NCI-H2196 treated with DMSO at 0.1 percent for 48 hours (cell line): ENCODE measurements at regions not wholly inside any gene's neighbourhood (a gene's known extent, or its start where the extent isn't known, plus 50 kb on each side); places are given as distances from the start of the nearest gene placed in this dataset.

Experiments
- DNase-seq: peaks from one replicate; lab custom pipeline; 2025; ENCODE audit not compliant: unreplicated experiment; lab: John Stamatoyannopoulos, UW

DNA sequence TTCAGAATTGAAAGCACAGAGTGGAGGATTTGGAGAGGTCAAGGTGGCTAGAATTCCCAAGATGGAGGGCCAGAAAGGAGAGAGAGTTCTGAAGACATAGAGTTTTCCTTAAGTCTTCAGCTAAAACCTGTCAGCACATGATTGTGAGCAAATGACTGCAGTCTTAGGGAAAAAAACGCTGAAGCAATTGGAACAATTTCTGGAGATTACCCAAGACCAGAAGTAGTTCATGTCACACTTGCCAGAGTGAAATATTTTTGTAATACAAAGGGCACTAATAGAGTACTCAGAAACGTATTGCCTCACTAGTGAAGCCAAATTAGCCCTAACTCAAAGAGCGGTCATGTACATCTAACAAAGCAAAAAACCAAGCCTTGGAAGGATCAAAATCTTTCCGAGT is 541.3 kb upstream of the MARCKS start:
- DNase-seq, result no peak

DNA sequence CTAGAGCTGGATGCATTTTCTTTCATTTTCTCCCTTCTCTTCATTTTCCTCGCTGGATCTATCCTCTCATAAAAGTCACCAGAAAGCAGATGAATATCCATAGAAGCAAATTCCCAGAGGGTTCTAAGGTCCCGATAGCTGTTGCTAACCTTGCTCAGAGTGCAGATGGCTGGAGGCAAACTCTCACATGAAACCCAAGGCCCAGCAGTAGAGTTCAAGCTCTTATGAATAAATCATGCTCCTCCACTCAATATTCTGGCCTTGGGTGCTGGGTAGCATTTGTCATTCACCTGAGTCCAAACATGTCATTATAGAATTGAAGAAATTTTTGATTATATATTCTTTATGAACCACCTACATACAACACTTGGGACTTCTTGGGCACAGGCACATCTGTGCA is 539.7 kb upstream of the MARCKS start:
- DNase-seq, result no peak

DNA sequence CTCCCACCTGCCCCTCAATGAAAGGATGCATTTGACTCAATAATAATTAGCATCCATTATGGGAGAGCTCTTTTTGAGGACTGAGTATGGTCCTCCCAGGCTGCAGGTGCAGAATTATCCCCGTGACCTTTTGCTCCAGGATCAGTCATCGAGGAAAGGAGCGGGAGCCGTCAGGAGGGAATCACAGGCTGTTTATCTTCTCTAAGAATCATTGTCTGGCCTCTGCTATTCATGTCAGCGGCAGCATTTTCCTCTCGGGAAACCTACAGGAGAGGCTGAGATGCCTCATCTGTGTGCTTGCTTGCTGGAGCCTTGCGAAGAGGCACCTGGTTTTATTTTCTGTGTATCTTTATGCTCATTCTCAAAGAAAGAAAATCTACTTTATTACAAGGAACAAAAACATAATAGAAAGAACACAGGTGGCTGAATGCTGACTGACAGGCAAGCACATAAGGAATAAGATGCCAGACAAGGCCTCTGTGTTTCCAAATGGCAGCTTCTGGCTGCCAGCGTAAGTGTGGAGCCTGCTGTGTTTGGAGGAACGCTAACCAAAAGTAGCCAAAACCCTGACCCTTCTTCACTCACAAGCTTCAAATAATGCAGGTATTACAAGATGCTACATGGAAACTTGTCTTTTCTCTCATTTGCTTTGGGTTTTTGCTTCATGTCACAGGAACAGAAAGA is 539.1 kb upstream of the MARCKS start:
- DNase-seq, result no peak

DNA sequence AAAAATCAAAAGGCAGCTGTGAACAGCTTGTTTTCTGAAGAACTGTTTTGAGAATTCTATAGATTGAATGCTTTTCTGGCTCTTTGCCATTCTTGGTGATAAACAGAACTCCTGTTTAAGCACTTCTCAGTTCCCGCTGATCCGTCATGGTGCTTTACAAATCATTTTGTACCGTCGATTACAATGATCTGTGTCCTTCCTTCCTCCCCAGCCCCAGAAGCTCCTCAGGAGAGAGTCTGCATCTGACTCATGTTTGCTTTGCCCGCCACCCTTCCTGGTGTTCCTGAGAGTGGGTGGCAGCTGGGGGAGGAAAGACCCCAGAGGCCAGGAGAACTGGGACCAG is 538.6 kb upstream of the MARCKS start:
- no peak for DNase-seq

DNA sequence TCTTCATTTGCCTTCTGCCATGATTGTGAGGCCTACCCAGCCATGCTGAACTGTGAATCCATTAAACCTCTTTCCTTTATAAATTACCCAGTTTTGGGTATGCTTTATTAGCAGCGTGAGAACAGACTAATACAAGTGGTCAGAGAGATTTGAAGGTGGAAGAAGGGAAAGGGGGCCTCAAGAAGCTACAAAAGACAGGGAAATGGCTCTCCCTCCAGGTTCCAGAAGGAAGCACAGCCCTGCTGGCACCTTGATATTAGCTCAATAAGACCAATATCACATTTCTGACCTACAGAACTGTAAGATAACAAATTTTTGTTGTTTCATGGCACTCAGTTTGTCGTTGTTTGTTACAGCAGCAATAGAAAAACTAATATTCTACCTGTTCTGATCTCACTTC is 536.5 kb upstream of the MARCKS start:
- DNase-seq, result no peak

DNA sequence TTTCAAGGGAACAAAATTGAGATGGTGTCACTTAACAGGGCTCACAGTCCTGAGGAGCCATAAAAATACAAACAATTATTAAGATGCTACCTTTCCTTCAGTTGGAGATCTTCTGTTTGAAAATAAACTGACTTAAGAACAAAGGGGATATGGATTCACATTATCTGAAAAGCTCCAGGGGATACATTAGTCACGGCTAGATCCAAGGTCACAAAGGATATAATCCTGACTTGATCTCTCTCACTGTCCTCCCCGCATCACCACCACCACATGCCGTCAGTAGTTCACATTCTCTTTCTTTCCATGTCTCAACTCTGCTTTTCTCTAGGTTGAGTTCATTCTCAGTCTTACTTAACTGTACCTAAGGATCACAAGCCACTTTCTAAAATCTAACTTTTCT is 530.4 kb upstream of the MARCKS start:
- no peak for DNase-seq

DNA sequence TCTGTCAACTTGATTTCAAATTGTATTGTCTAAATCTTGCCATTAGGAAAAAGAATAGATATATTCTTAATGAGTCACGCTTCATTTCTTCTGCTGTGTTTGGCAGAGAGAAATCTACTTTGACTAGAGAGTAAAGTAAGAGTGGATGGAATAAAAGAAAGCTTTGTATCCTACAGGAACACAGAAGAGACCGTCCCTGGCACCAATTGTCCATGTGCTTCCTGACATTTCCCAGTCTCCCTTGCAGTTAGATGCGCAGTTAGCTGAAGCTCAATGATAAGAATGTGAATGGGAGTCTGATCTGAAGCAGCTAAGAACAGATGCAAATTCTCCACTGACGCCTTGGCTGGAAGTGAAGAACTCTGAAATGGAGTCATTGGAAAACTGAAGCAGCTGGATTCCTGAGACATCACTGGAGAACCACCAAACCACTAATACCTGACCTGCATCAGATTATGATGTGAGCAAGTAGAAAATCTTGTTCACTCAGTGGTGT is 528.2 kb upstream of the MARCKS start:
- DNase-seq, result no peak

DNA sequence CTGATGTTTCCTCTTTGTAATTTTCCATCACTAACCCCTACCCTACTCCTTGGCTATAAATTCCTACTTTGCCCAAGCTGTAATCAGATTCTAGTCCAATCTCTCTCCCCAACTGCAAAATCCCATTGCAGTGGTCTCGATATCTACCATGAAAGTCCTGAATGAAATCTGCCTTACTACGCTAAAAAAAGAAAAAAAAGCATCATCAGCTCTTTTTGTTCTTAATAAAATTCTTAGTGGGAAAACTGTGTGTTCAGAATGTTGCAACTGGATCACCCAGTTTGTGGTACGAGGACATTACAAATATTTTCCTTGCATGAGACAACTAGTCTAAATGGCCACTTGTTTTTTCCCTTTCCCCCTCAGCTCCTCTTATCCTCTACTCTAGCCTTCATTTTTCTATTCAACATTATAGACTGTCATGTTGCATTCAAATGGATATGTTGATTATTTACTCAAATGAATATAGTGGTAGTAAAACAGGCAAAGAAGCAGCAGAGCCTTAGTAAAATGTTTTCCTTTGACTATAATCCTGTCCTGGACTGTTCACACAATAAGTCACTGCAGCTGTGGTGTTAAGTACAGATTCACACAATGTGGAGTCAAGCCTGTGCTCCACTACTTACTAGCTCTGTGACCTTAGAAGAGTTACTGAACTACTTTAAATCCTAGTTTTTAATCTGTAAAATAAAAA is 527.1 kb upstream of the MARCKS start:
- no peak for DNase-seq

DNA sequence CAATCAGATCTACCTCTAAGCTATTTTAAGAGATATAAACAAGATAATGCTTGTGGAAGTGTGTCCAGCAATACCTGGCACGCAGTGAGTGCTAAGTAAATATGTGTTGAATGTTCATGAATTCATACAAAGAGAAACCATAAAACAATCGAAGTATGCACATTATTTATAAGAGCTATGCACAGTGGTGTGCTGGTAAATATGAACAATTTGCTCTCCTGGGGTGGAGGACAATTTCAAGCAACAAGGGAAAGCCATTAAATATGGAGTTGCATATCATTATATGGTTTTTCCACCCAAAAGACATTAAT is 526.6 kb upstream of the MARCKS start:
- no peak for DNase-seq

DNA sequence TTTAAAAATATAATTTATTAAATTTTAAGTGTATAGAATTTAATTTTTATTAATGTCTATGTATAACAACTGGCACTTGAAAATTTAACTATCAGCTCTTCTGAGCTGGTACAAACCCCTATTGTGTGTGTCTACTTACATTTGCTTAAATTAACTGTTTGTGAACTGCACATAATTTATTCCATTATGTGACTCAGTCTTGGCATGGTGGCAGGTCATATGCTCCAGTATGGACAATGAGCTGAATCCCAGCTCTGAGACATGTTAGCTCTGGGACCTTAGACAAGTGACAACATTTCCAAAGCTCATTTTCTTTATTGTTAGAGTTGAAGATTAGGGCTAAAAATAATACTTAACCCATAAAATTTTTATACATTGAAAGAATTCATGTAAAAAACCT is 526.1 kb upstream of the MARCKS start:
- DNase-seq, result no peak

DNA sequence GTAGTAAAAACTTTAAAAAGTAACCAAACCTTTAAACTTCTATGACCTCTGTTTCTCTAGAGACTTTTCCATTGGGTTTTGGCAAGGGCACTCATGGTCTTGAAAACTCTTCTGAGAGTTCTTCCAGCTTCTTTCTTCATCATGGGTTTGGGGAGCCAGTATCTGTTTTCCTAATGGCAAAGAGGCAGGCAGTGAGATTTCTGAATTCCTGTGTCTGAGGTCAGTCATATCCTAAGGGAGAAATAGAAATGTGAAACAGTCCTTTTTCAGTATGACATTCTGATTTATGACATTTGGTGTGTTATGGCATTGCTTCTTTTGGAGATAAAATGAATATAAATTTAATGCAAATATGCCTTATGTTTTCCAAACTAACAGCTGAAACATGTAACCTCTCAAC is 518.5 kb upstream of the MARCKS start:
- DNase-seq, result no peak

DNA sequence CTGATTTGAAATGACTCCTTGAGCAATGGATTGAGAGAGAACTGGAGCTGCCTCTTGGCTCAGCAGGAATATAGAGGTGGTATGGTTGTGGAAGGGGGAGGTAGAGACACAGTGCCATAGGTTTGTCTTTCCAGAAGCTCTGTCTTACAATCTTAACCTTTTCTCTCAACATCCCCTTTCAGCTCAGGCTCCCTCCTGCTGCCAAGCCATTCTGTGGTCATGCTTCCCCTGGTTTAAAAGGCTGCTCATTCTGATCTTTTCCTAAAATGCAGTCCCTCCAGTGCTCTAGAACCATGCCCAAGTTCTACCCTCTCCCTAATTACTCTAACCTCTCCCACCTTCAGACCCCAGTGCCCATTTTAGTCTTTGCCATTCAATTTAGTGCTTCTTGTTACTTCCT is 517.9 kb upstream of the MARCKS start:
- no peak for DNase-seq

DNA sequence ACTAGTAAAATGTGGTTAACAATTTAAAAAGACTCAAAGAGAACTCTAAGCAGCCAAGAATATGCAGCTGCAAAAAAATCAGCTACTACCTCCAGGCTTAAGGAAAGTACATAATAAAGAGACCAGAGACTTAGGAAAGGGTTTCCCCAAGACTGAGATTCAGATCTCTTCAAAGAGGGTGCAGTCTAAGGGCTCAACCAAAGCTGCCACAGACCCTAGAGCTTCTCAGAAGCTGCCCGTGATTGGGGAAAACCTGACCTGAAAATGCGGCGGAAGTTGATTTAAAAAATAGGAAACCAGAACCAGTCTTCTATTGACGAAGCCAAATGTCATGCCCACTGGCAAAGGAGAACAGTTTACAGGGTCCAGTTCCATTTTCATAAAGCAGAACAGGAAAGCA is 516.8 kb upstream of the MARCKS start:
- no peak for DNase-seq

DNA sequence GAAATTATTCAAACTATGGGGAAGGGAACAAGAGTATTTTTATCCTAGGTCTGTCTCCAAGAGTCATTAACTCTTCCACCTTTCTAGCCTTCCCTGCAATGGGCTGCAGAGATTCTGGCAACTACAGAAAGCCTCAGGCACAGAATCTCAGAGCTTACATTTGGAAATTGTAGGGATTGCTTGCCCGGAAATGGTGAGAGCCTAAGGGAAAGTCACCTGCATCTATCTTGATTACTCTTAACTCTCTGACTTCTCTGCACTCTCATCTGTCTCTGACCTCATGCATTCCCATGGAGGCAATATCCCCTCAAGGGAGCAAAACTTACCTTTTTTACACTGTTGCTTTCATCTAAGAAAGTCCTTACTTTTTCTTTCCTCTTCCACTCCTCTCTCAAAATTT is 513.2 kb upstream of the MARCKS start:
- DNase-seq, result no peak

DNA sequence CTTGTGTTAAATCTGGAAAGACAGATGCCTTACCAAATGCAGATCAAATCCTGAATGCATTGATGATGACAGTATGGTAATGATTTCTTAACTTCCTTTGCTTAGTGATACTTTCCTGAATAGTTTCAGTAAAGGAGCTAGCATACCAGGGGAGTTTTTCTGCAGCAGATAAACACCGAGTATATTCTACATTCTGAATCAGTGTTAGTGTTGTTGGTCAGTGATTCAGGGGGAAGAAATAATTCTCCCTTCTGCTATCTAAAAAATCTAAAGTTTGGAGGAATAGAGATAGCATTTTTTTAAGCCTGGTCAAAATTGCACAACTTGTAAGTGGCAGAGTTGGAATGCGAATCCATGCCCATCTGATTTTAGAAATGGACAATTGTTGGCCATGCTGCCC is 512.2 kb upstream of the MARCKS start:
- DNase-seq, result no peak

DNA sequence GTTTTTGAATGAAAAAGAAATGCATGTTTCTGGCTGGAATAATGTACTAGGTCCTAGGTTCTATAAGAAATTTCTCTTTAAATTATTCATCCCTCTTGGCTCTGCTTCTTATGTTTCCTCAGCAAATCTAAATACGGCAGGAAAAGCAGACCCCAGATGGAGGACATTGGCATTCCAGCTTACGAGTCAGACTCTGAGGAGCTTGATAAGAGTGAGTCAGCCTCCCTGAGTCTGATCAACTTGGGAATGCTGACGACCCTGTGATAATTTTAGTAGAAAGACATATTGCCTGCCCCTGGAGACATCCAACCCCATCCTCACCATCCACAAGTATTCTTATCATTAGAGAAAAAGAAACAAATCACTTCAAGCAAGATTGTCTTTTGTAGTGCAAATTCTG is 509.7 kb upstream of the MARCKS start:
- DNase-seq, result no peak

DNA sequence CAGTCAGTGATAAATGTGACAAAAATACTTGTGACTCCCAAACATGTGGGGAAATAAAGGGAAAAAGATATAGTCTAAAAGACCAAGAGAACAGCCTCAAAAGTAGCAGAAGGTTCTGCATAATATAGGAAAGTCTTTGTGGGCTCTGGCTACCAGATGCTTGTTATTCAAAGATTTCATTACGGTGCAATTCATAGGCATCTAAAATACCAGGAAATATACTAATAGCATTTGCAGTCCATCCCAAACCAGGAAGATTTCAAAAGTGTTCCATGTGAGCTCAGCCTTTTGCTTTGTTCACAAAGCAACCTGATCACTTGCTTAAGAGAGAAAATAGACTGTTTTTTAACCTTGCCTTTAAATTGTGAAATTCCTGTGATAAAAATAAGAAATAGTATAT is 506.7 kb upstream of the MARCKS start:
- DNase-seq, result no peak

DNA sequence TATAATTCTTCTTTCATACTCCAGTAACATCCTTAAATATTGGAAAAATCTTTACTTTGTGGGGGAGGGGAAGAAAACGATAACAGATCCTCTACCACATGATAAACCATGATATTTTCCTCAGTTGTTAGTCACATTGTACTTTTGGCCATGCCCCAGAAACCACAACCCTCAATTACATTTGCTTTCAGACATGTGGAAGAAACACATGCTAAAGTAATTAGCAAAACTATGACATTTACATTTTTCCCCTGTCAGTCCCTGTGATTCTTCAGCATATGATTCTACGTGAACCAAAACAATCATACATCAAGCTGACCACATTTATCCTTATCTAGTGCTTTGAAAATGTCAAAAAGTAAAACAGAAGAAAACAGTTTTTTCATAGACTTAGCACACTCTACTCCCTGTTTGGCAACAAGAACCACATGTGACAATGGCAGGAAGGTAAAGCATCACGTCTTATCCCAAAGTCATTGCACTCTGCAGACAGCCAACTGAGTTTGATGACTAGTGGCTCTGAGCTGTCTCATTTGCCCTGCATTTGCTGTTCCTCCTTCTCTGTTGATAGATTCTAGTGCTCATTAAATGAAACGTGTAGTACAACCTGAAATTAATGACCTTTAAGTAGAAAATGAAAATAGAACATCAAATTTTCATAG is 505.8 kb upstream of the MARCKS start:
- no peak for DNase-seq

DNA sequence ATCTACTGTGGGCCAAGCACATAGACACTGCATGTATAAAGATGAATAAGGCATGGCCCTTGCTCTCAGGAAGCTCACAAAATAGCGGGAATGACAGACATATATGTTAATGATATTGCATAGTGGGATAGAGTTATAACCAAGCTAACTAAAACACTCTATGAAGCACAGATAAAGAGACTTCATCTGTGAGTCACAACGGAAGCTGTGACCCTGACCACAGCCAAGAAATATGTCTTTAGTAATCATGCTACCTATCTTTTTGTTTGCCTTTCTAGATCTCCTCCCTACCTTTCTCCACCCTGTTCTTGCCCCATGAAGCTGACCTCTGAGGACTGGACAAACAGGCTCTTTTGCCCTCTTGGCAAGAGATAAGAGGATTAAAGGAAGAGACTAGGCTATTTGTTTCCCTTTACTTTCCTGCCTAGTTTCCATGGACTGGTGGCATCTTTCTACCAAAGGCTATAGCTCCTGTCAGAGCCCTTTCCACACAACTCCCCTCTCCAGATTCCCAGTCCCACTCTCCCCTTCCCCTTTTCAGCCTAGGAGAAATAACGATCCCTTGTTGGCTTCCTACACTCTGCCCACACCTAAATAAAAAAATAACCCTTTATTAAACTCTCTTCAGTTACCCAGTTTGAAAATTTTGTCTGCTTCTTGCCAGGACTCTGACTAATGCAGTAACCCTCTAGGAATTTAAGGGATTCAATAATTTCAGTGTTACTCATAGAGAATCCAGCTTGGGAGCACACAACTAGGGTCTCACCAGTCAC is 504.9 kb upstream of the MARCKS start:
- no peak for DNase-seq

DNA sequence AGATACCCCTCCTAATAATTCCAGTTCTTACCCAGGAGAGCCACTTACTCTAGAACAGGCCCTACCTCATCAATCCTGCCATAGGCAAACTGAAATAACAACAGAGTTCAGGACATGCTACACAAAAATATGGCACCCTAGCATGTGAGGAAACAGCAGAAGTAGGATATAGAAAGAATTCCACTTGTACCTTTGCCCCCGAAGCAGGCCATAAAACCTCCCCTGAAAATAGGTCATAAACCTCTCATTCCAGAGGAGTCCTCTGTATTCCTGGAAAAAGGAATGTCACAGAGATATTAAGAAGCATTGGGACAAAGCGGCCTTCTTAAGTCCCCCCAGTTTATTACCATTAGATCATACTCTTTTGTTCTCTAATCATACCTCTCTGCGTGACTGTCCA is 504.3 kb upstream of the MARCKS start:
- DNase-seq, result no peak

DNA sequence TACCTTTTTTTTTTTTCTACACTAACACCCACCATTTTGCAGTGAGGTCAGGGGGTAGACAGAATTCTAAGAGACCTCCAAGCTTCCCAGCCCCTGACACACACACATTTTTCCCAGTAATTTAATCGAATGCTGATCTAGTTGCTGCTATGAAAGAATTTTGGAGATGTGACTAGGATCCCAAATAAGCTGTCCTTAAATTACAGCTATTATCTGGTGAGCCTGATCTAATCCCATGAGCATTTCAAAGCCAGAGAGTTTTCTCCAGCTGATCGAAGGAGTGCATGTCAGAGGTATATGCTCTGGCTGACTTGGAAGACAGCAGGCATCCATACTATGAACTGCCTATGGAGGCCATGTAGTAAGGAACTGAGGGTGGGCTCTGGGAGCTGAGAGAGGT is 503.8 kb upstream of the MARCKS start:
- no peak for DNase-seq
